Astrocyte (in vitro differentiated cells and primary cell): ENCODE measurements at regions not wholly inside any gene's neighbourhood (a gene's known extent, or its start where the extent isn't known, plus 50 kb on each side); places are given as distances from the start of the nearest gene placed in this dataset.

ENCODE experiments used
- DNase-seq: peaks from one replicate; pipeline ENCODE4 v3.0.0-alpha.2; 2010; ENCODE audit warnings: low read depth
- FAIRE-seq: peaks from 2 replicates; lab custom pipeline; 2011; peaks lifted over from hg19 to GRCh38; lab: Jason Lieb, UNC
- H2AFZ ChIP-seq: 2 replicates; pipeline ENCODE4 v1.6.0; 2012; ENCODE audit warnings: low read depth, low read length, inconsistent platforms
- H3K27ac ChIP-seq: 2 replicates; pipeline ENCODE4 v1.5.1; 2011; ENCODE audit warnings: low read depth, low read length, inconsistent platforms
- H3K27me3 ChIP-seq: 2 replicates; pipeline ENCODE4 v1.6.0; 2011; ENCODE audit warnings: low read length, inconsistent platforms; ENCODE audit not compliant: insufficient read depth
- H3K36me3 ChIP-seq: 2 replicates; pipeline ENCODE4 v1.5.1; 2011; ENCODE audit warnings: low read length, inconsistent platforms; ENCODE audit not compliant: insufficient read depth
- H3K4me1 ChIP-seq: 2 replicates; pipeline ENCODE4 v1.5.1; 2011; ENCODE audit warnings: low read length, inconsistent platforms; ENCODE audit not compliant: insufficient read depth
- H3K4me2 ChIP-seq: 2 replicates; pipeline ENCODE4 v1.6.0; 2012; ENCODE audit warnings: low read length, inconsistent platforms
- H3K4me3 ChIP-seq: 2 replicates; pipeline ENCODE4 v1.5.1; 2011; ENCODE audit warnings: low read depth, mild to moderate bottlenecking, low read length, inconsistent platforms; ENCODE audit not compliant: insufficient read depth
- H3K79me2 ChIP-seq: 2 replicates; pipeline ENCODE4 v1.6.0; 2012; ENCODE audit warnings: mild to moderate bottlenecking, low read length, inconsistent platforms; ENCODE audit not compliant: insufficient read depth
- H3K9ac ChIP-seq: 2 replicates; pipeline ENCODE4 v1.6.0; 2012; ENCODE audit warnings: mild to moderate bottlenecking, low read length, inconsistent platforms
- H3K9me3 ChIP-seq: 2 replicates; pipeline ENCODE4 v1.5.1; 2012; ENCODE audit warnings: low read depth, mild to moderate bottlenecking, low read length, inconsistent platforms; ENCODE audit not compliant: insufficient read depth
- H4K20me1 ChIP-seq: 2 replicates; pipeline ENCODE4 v1.6.0; 2012; ENCODE audit warnings: low read length, inconsistent platforms; ENCODE audit not compliant: insufficient read depth
- H3K27ac Mint-ChIP-seq: one replicate; pipeline ENCODE4 v1.8.0; 2021; ENCODE audit warnings: mild to moderate bottlenecking, mixed read lengths; ENCODE audit not compliant: unreplicated experiment
- H3K27me3 Mint-ChIP-seq: one replicate; pipeline ENCODE4 v1.8.0; 2021; ENCODE audit warnings: low read depth, mixed read lengths; ENCODE audit not compliant: unreplicated experiment
- H3K36me3 Mint-ChIP-seq: one replicate; pipeline ENCODE4 v1.8.0; 2021; ENCODE audit warnings: low read depth, mixed read lengths; ENCODE audit not compliant: unreplicated experiment
- H3K4me1 Mint-ChIP-seq: one replicate; pipeline ENCODE4 v1.8.0; 2021; ENCODE audit warnings: low read depth, mixed read lengths; ENCODE audit not compliant: unreplicated experiment
- H3K4me3 Mint-ChIP-seq: one replicate; pipeline ENCODE4 v1.8.0; 2021; ENCODE audit warnings: mild to moderate bottlenecking, moderate library complexity, mixed read lengths; ENCODE audit not compliant: unreplicated experiment
- H3K9me3 Mint-ChIP-seq: one replicate; pipeline ENCODE4 v1.8.0; 2021; ENCODE audit warnings: mild to moderate bottlenecking, mixed read lengths; ENCODE audit not compliant: unreplicated experiment
- CTCF ChIP-seq: IDR thresholded peaks from 2 replicates; pipeline ENCODE4 v1.5.1; 2011; ENCODE audit warnings: low read depth, mild to moderate bottlenecking, inconsistent platforms, low read length, moderate library complexity; ENCODE audit not compliant: insufficient read depth
- EZH2 ChIP-seq: IDR thresholded peaks from 2 replicates; pipeline ENCODE4 v1.6.1; 2012; ENCODE audit warnings: mild to moderate bottlenecking, low read length, inconsistent platforms; ENCODE audit not compliant: insufficient read depth

- H3K27me3 ChIP-seq, result peaks cover 20% of the 10 kb centered on the region
- H3K9me3 ChIP-seq, result no peaks in the 10 kb centered on the region
- H3K79me2 ChIP-seq, result no peaks in the 10 kb centered on the region
- no peak overlapping the region for H3K27ac ChIP-seq
- H3K36me3 ChIP-seq, result no peaks in the 10 kb centered on the region
- no peaks in the 10 kb centered on the region for H4K20me1 ChIP-seq
- DNase-seq (no peak), FAIRE-seq (no peak)
- peaks cover 3% of the 10 kb centered on the region for H3K4me1 ChIP-seq
- H3K9ac ChIP-seq, result no peak overlapping the region
- Mint-ChIP-seq H3K4me3 (no peak overlapping the region), H3K4me1 (peaks cover 4% of the 10 kb centered on the region), H3K36me3 (no peaks in the 10 kb centered on the region), H3K9me3 (no peaks in the 10 kb centered on the region), H3K27me3 (peaks cover 49% of the 10 kb centered on the region), H3K27ac (no peak overlapping the region)
- TF ChIP-seq CTCF (no peak), EZH2 (no peak)
- H3K4me3 ChIP-seq, result no peak overlapping the region
- no peak overlapping the region for H2AFZ ChIP-seq
- H3K4me2 ChIP-seq, result no peak overlapping the region
Measured at GRCh38 chr6:3625980-3626563, 125.4 kb downstream of the PXDC1 start.

- H3K27me3 ChIP-seq, result peaks cover 20% of the 10 kb centered on the region
- Mint-ChIP-seq H3K27me3 (peaks cover 50% of the 10 kb centered on the region), H3K4me3 (no peak overlapping the region), H3K36me3 (no peaks in the 10 kb centered on the region), H3K4me1 (peaks cover 1% of the 10 kb centered on the region), H3K27ac (no peak overlapping the region), H3K9me3 (no peaks in the 10 kb centered on the region)
- no peak overlapping the region for H2AFZ ChIP-seq
- H3K79me2 ChIP-seq, result no peaks in the 10 kb centered on the region
- H3K4me1 ChIP-seq, result peaks cover 3% of the 10 kb centered on the region
- no peaks in the 10 kb centered on the region for H3K36me3 ChIP-seq
- TF ChIP-seq EZH2, result no peak
- no peak for TF ChIP-seq CTCF
- H4K20me1 ChIP-seq, result no peaks in the 10 kb centered on the region
- H3K9ac ChIP-seq, result no peak overlapping the region
- FAIRE-seq, result no peak
- no peak overlapping the region for H3K27ac ChIP-seq
- H3K4me2 ChIP-seq, result no peak overlapping the region
- DNase-seq, result no peak
- H3K9me3 ChIP-seq, result no peaks in the 10 kb centered on the region
- H3K4me3 ChIP-seq, result no peak overlapping the region
Measured at GRCh38 chr6:3625149-3625979, 126.1 kb downstream of the PXDC1 start.
